ENCODE measurements at regions not wholly inside any gene's neighbourhood (a gene's known extent, or its start where the extent isn't known, plus 50 kb on each side); places are given as distances from the start of the nearest gene placed in this dataset.
"Not testable (repeated sequence)": the region's sequence is repeated elsewhere in the genome, so short reads cannot be mapped to it uniquely, and the experiment has no call there.

GRCh38 chr2:207331674-207332073 lies 165.9 kb upstream of the KLF7 start:
- no peak for DNase-seq

DNA sequence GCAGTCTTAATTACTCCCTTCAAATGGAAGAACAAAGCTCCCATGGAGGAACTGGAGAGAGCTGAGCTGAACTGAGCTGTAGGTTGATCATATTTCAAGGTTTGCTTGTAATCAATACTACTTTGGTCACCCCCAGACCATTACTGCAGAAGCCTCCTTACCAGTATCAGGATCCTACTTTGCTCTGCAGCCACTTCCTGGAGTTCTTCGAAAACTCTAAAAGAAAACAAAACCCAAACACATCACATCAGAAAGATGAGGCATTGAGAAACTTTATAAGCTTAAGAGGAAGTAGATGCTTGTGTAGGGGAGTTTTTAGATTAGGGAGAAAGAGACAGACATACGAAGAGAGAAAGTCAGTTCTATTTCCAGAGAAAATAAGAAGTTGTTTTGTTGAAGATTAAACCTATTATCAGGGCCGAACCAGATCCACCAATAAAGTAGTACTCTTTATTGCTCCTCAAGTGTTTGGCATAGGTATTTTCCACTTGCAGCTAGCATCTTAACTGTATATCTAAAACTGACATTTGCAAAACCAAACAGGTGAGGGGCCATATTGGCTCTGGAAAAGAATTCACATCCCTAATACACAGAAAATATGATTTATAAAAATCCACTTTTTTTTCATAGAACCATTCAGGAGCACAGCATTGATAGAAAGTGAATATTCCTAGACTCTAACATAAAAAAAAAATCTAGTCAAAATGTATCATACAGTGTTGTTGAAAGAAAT lies 166.9 kb upstream of the KLF7 start:
- no peak for DNase-seq

DNA sequence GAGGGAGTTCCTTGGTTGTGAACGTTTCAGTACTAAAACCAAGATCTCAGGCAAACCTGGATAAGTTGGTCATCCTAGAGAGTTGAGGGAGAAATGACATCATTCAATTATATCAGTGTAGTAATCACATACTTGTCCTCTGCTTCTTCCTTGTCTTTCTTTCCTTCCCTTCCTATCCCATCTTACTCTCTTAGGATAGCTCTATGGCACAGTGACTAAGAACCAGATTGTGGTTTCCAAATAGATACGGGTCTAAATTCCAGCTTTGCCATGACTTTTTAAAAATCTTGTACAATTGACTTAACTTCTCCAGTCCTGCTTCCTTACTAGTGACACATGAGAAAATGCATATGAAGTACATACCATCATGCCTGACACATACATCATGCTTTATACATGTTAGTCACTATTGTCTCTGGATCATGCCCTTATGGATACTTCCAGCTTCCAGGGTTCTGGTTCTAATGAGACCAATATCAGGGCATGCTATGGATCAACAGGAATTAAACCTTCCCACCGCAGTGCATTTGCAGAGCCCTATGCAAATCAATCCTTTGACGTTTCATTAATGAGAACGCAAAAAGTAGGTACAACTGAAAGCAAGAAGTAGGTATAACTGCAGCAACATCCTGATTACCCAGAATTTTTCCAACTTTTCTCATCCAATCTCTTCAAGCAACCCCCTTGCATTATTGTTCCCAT lies 168.0 kb upstream of the KLF7 start:
- no peak for DNase-seq

- no peak for DNase-seq
Measured at GRCh38 chr2:207334301-207334623, 168.5 kb upstream of the KLF7 start.

GRCh38 chr2:207334624-207335371 lies 169.1 kb upstream of the KLF7 start:
- no peak for DNase-seq

DNA sequence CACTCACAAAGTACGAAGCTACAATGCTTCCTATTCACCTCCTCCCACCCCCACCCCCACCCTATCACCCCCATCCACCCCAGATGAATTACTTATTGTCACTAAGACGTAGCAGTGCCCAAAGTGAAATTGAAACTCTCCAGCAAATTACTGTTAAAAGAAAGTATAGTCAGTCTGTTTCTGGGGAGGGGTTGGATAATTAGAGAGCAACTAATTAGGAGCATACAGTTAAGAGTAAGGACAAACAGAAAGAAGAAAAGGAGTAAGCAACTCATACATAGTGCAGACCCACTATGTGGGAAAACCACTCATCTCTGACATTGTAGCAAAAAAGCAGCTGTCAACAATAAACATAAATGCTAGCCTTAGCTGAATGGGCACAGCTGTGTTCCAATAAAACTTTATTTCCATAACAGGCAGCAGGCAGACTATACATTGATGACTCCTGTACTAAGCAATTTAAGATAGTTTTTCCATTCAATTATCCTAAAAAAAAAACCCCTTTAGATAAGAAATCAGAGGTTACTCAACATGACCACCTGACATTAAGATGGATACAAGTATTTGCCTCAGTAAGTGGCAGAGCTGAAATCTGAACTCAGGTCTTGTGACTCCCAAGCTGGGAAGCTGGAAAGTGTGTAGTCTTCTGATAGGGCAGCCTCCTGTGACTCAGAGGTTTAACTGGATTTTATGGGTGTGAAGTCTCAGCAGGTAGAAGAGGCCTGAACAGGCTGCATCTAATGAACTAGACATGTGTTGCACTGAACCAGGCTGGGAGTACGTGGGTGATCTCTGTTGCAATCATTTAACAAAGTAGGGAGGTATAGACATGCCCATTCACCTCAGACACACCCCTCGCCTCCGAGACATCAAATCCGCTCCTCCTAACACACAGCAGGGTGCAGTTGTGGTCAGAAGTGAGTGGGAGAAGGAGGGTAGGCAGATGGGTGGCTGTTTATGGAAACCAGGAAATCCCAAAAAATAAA lies 171.8 kb upstream of the KLF7 start:
- DNase-seq, result no peak

GRCh38 chr2:207338220-207338607 lies 172.5 kb upstream of the KLF7 start:
- no peak for DNase-seq

DNA sequence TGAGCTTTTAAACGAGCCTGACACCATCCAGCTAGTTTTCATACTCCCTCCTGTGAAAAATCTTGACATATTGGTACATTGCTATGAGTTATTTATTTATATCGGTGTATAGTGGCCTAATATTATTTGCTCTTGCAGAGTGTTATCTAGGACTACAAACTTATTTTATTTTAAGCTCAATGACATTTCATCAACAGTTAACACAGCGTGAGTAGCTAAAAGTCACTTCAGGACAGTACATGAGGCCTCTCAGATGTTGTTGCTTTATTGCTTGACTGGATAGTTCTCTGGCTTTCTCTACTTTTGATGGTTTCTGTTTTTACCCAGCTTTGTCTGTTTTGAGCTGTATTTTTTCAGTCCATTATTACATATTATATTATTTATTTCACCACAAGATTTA lies 172.9 kb upstream of the KLF7 start:
- no peak for DNase-seq

- DNase-seq, result no peak
Measured at GRCh38 chr2:207341112-207341750, 175.5 kb upstream of the KLF7 start.

- DNase-seq, result no peak
Measured at GRCh38 chr2:207341804-207342203, 176.1 kb upstream of the KLF7 start.

DNA sequence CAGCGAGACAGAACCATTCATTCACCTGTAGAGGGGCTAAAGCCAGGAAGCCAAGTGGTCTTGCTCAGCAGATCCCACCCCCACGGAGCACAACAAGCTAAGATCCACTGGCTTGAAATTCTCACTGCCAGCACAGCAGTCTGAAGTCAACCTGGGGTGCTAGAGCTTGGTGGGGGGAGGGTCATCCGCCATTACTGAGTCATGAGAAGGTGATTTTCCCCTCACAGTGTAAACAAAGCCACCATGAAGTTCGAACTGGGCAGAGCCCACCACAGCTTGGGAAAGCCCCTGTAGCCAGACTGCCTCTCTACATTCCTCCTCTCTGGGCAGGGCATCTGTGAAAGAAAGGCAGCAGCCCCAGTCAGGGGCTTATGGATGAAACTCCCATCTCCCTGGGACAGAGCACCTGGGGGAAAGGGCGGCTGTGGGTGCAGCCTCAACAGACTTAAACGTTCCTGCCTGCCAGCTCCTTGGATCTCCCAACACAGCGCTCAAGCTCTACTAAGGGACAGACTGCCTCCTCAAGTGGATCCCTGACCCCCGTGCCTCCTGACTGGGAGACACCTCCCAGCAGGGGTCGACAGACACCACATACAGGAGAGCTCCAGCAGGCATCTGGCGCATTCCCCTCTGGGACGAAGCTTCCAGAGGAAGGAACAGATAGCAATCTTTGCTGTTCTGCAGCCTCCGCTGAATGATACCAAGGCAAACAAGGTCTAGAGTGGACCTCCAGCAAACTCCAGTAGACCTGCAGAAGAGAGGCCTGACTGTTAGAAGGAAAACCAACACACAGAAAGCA lies 179.0 kb upstream of the KLF7 start:
- not testable (repeated sequence) for DNase-seq

- DNase-seq, result no peak
Measured at GRCh38 chr2:207351171-207351570, 178.6 kb upstream of the CREB1 start.

DNA sequence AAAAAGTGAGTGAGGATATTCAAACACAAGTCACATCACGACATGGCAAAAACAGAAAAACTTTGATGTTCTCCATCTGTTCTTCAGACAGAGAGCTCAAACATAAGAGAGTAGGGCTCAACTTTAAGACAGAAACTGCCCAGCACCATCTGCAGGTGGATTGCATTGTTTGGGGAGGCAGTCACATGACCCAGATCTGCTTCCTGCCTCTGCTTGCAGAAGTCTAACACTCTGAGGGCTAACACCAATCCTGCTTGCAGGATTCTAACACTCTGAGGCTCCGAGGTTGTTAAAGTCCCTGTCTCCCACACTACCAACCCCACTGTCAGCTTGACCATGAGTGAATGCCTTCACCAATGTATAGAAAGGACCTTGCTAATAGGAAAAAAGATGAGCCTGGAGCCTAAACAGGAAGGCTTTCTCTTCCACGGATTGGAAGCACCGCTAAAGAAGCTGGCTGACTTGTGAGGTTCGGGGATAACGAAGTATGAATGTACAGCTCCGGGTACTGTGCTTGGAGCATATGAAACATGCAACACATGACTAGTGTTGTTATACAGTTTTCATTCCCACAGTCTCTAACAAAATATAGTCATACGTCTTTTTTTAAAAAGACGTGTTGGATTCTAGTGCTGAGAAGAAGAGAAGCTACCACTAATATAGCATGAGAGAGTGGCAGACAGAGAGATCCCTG lies 176.6 kb upstream of the CREB1 start:
- DNase-seq, result peak; percentile 16

DNA sequence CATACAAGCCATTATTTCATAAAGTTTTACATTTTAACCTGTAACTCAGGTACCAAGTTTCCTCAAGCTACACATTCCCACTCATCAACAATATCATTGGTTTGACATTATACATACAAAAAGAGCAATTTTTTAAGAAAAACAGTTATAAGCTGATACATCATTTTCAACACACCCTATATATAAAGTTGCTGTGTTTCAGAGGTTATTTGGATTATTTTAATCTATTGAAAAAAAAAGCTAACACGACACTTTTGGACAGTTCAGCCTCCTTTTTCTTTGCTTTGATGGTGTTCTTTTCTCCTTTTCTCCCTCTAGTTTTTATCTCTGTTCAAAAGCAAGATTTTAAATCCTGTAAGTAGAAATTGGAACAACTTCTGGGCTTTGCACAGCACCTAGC lies 175.9 kb upstream of the CREB1 start:
- DNase-seq, result no peak

DNA sequence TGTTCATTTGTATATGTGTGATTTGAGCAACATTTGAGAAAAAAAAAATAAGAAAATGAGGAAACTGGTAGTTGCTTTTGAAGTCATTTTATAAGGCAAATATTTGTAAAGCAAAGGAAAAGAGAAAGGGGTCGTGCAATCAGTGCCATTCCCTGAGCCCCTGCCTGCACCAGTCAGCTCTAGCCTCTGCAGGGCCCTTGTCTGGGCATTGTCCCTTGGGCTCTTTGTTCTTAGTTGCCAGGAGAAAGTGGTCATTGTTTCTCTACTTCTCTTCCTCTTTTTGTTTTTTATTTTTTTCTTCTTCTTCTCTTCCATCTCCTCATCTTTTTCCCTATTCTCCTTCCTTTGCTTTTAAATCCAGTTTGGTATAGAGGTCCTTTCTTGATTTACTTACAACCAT lies 175.3 kb upstream of the CREB1 start:
- no peak for DNase-seq

GRCh38 chr2:207356567-207356966 lies 173.2 kb upstream of the CREB1 start:
- DNase-seq, result no peak

GRCh38 chr2:207357216-207357615 lies 172.5 kb upstream of the CREB1 start:
- DNase-seq, result no peak

DNA sequence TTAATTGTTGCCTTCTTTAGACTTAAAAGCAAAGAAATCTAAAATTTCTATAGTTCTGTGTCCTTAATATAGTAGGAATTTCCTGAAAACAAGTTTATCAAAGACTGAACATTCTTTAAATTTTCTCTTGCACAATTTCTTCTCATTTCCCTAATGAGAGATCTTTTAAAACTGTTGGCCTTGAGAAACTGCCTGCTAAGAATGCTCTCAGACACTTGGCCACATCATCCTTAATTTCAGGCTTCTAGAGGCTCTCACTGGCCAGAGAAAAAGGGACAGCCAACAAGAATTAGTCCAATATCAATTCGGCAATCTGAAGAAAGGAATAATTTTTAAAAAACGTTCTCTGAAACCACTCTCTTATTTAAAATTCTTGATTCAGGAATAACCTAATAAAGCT lies 167.0 kb upstream of the CREB1 start:
- no peak for DNase-seq

GRCh38 chr2:207363761-207364290 lies 165.9 kb upstream of the CREB1 start:
- no peak for DNase-seq

DNA sequence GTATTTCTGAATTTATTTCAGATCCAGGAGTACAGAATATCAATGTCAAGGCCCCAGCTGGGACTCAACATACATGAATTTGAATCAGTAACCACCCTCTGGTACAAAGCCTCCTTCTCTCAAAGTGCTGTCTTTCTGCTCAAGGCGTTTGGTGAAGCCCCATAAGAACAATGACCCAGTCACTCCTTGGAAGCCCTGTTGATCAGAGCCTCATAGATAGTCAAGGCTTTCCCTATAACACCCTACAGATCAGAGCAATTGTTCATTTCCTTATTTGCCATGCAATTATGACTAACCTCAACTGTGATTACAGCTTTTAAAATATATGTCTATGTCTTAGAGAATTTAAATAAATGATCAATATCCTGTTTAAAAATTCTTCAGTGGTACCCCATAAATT lies 159.1 kb upstream of the CREB1 start:
- DNase-seq, result no peak

- DNase-seq, result no peak
Measured at GRCh38 chr2:207371877-207372276, 157.9 kb upstream of the CREB1 start.
